K562 (cell line): ENCODE measurements at regions not wholly inside any gene's neighbourhood (a gene's known extent, or its start where the extent isn't known, plus 50 kb on each side); places are given as distances from the start of the nearest gene placed in this dataset.

Experiments used
- ATAC-seq: fragments of 200-7000 bp; cut with Tn5 transposase; 3 replicates; pipeline ENCODE4 v1.9.1; 2020; ENCODE audit warnings: moderate library complexity
- BruUV-seq: library from RNA; stranded (reverse); fragments of 400-500 nt; replicated peaks from 2 replicates; lab custom pipeline; 2021; lab: Mats Ljungman, UMichigan
- CTCF ChIA-PET: fragments of 300-600 bp; formaldehyde crosslinking; extraction: SDS; loops from one replicate; lab custom pipeline; 2021; ENCODE audit warnings: low intra/inter-chr PET ratio; lab: Yijun Ruan, JAX
- POLR2A ChIA-PET: fragments of 300-600, 350-650 bp; sonication (Branson Sonifier 250); formaldehyde crosslinking; extraction: SDS; loops from one replicate; lab custom pipeline; 2021; ENCODE audit warnings: antibody characterized with exemption, inconsistent platforms; lab: Yijun Ruan, JAX
- DNase-seq, 4 experiments: peaks; one replicate each; pipeline versions ENCODE4 v3.0.0 to v3.0.0-alpha.2; 2011 to 2018; ENCODE audit warnings: low spot score in 3 of 4, mixed read lengths in 3 of 4; ENCODE audit errors: extremely low read depth in 1 of 4
- FAIRE-seq: peaks from 2 replicates; lab custom pipeline; 2011; peaks lifted over from hg19 to GRCh38; lab: Jason Lieb, UNC
- H2AFZ ChIP-seq: 2 replicates; pipeline ENCODE4 v1.6.0; 2011; ENCODE audit warnings: low read depth, low read length, control low read depth, inconsistent platforms
- H3K27ac ChIP-seq: fragments of 200-600 bp; 3 replicates; pipeline ENCODE4 v1.8.0; 2011; ENCODE audit warnings: low read depth, mild to moderate bottlenecking, control low read depth, inconsistent platforms, low read length, moderate library complexity, mixed read lengths; ENCODE audit errors: extremely low read depth
- H3K27me3 ChIP-seq, 2 experiments: fragments of 300-600 bp in 1 of 2; 2 replicates in 1 of 2; 3 replicates in 1 of 2; pipeline versions ENCODE4 v1.6.0 to v1.8.0; 2011; ENCODE audit warnings: inconsistent platforms in 2 of 2, low read length in 2 of 2, mild to moderate bottlenecking in 1 of 2, mixed read lengths in 1 of 2, moderate library complexity in 1 of 2; ENCODE audit not compliant: control insufficient read depth in 2 of 2, insufficient read depth in 2 of 2
- H3K36me3 ChIP-seq: fragments of 300-600 bp; 3 replicates; pipeline ENCODE4 v1.8.0; 2011; ENCODE audit warnings: mild to moderate bottlenecking, low read length, inconsistent platforms; ENCODE audit not compliant: control insufficient read depth, insufficient read depth
- H3K4me1 ChIP-seq, 2 experiments: fragments of 200-600 bp in 1 of 2; replicated peaks in 1 of 2; 2 replicates in 1 of 2; 3 replicates in 1 of 2; pipeline versions ENCODE4 v1.5.1 to v1.8.0; 2011; ENCODE audit warnings: inconsistent platforms in 2 of 2, low read length in 2 of 2, mild to moderate bottlenecking in 1 of 2, mixed read lengths in 1 of 2, moderate library complexity in 1 of 2; ENCODE audit not compliant: control insufficient read depth in 2 of 2, insufficient read depth in 2 of 2
- H3K4me2 ChIP-seq: 2 replicates; pipeline ENCODE4 v1.6.1; 2011; ENCODE audit warnings: low read length, control low read depth, inconsistent platforms, mixed read lengths; ENCODE audit not compliant: insufficient read depth
- H3K4me3 ChIP-seq: fragments of 200-600 bp; sonication (generic), shearing (Covaris generic); 2 replicates; pipeline ENCODE4 v1.5.1; 2016; ENCODE audit warnings: control low read depth, inconsistent platforms
- H3K79me2 ChIP-seq: fragments of 200-600 bp; 3 replicates; pipeline ENCODE4 v1.8.0; 2011; ENCODE audit warnings: low read length, inconsistent platforms; ENCODE audit not compliant: control insufficient read depth, insufficient read depth
- H3K9ac ChIP-seq, 2 experiments: 2 replicates each; pipeline versions ENCODE4 v1.6.0 to v1.6.1; 2011; ENCODE audit warnings: low read depth in 2 of 2, low read length in 2 of 2, control low read depth in 1 of 2, inconsistent platforms in 1 of 2, mild to moderate bottlenecking in 1 of 2, mixed read lengths in 1 of 2; ENCODE audit not compliant: insufficient read depth in 1 of 2
- H3K9me1 ChIP-seq: one replicate; pipeline ENCODE4 v1.6.0; 2011; ENCODE audit warnings: inconsistent platforms, mild to moderate bottlenecking, low read length, moderate library complexity; ENCODE audit not compliant: control insufficient read depth, insufficient read depth
- H3K9me3 ChIP-seq: replicated peaks from 2 replicates; pipeline ENCODE4 v1.5.1; 2011; ENCODE audit warnings: low read depth, low read length, inconsistent platforms; ENCODE audit not compliant: control insufficient read depth, insufficient read depth
- H4K20me1 ChIP-seq: replicated peaks from 2 replicates; pipeline ENCODE4 v1.6.1; 2011; ENCODE audit warnings: low read length, inconsistent platforms, mixed read lengths; ENCODE audit not compliant: control insufficient read depth, insufficient read depth
- BRD9 ChIP-seq: fragments of 450-650 bp; IDR thresholded peaks from 2 replicates; pipeline ENCODE4 v1.6.1; 2018; ENCODE audit warnings: low read depth; ENCODE audit not compliant: partially characterized antibody
- CBX3 ChIP-seq, 2 experiments: IDR thresholded peaks; 1 replicate in 1 of 2; 2 replicates in 1 of 2; pipeline ENCODE4 v1.6.1; 2012; ENCODE audit warnings: inconsistent platforms in 2 of 2, low read length in 2 of 2, borderline replicate concordance in 1 of 2, control low read depth in 1 of 2
- DDX20 ChIP-seq: fragments of 450-650 bp; IDR thresholded peaks from 2 replicates; pipeline ENCODE4 v1.6.1; 2016; ENCODE audit warnings: missing genetic modification characterization, low read depth, mild to moderate bottlenecking, missing compliant biosample characterization, moderate library complexity
- FOXJ3 ChIP-seq: sonication (generic); formaldehyde crosslinking; IDR thresholded peaks from 2 replicates; pipeline ENCODE4 v1.4.0; 2020; ENCODE audit warnings: mild to moderate bottlenecking, missing genetic modification reagents
- KDM4B ChIP-seq, 2 experiments: fragments of 450-650 bp in 1 of 2; sonication (generic) in 1 of 2; IDR thresholded peaks; 2 replicates each; pipeline ENCODE4 v1.6.1; 2016 to 2017; ENCODE audit warnings: borderline replicate concordance in 2 of 2, antibody characterized with exemption in 1 of 2, low read depth in 1 of 2, mild to moderate bottlenecking in 1 of 2
- MAZ ChIP-seq, 2 experiments: fragments of 450-650 bp in 1 of 2; sonication (generic) in 1 of 2; formaldehyde crosslinking; IDR thresholded peaks in 1 of 2; conservative IDR thresholded peaks in 1 of 2; 2 replicates each; pipeline versions ENCODE4 v1.4.0 to v1.5.0; 2020; ENCODE audit warnings: mild to moderate bottlenecking in 1 of 2, missing genetic modification reagents in 1 of 2
- MCM5 ChIP-seq: fragments of 450-650 bp; IDR thresholded peaks from 2 replicates; pipeline ENCODE4 v1.6.1; 2016; ENCODE audit warnings: low read depth
- NFE2 ChIP-seq: IDR thresholded peaks from 2 replicates; pipeline ENCODE4 v1.6.1; 2014; ENCODE audit warnings: antibody characterized with exemption, low read depth
- RBM14 ChIP-seq: fragments of 200-400 bp; formaldehyde crosslinking; IDR thresholded peaks from 2 replicates; pipeline ENCODE4 v1.6.1; 2018; ENCODE audit warnings: low read depth, mild to moderate bottlenecking, low read length, moderate library complexity, borderline replicate concordance; ENCODE audit not compliant: insufficient read depth
- TCF7 ChIP-seq: sonication (generic); IDR thresholded peaks from 2 replicates; pipeline ENCODE4 v1.6.1; 2016; ENCODE audit warnings: antibody characterized with exemption, borderline replicate concordance
- ZNF274 ChIP-seq: IDR thresholded peaks from 2 replicates; pipeline ENCODE4 v1.6.1; 2011; ENCODE audit warnings: low read depth, mild to moderate bottlenecking, low read length, moderate library complexity, borderline replicate concordance
- ZNF79 ChIP-seq: fragments of 250-450 bp; sonication (Bioruptor Pico); IDR thresholded peaks from 2 replicates; pipeline ENCODE4 v1.4.0; 2020; ENCODE audit warnings: low read depth, mild to moderate bottlenecking, moderate library complexity
- WGBS: fragments of 100-300 bp; shearing (Covaris generic); methylation state at CpG from one replicate; pipeline ENCODE4 v1.1.6; 2016; ENCODE audit warnings: low coverage, mixed read lengths; ENCODE audit not compliant: insufficient coverage; ENCODE audit errors: missing lambda C conversion rate; 5-methylcytosine and 5-hydroxymethylcytosine counted together
- in situ Hi-C: fragments of 300-500 bp; cut with MboI; formaldehyde crosslinking; loops from 4 replicates; pipeline ENCODE4 v1.15.0; 2018; ENCODE audit warnings: inconsistent platforms, mixed read lengths
- intact Hi-C: fragments of 100-400 bp; cut with micrococcal nuclease; formaldehyde crosslinking; loops from 2 replicates; pipeline ENCODE4 v1.14.2; 2022
- TF ChIP-seq, protein P1 (sequence below): sonication (generic); formaldehyde crosslinking; IDR thresholded peaks from 2 replicates; pipeline ENCODE4 v1.5.0; 2020; ENCODE audit warnings: missing genetic modification reagents
- TF ChIP-seq, protein P2 (sequence below): fragments of 250-450 bp; sonication (Bioruptor Pico); IDR thresholded peaks from 2 replicates; pipeline ENCODE4 v1.8.0; 2021; ENCODE audit warnings: moderate library complexity, mild to moderate bottlenecking, inconsistent platforms

DNA sequence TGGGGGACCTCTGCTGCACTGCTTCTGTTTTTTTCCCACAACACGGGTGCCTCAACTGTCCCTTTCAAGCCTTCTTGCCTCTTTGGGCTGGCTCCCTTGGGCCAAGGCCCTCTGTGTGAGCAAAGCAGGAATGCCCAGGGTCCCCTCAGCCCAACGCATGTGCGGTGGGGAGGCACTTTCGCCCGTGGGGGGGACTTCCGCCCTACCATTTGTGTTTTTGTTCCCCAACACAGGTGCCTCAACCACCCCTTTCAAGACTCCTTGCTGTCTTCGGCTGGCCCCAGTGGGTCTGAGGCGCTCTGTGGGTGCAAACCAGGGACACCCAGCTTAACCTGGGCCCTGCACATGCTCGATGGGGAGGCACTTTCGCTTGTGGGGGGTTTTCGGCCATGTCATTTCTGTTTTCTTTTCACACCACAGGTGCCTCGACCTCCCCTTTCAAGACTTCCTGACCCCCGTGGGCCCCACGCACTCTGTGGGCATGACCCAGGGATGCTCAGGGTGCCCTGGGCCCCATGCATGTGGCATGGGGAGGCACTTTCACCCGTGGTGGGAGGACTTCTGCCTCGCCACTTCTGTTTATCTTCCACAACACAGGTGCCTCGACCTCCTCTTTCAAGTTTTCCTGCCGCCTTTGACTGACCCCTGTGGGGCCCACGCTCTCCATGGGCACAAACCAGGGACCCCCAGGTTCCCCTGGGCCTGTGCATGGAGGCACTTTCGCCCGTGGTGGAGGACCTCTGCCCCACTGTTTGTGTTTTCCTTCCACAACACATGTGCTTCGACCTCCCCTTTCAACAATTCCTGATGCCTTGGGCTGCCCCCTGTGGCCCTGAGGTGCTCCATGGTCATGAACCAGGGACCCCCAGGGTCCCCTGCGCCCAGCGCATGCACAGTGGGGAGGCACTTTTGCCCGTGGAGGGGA, 365.7 kb downstream of the ALG10 start:
- no peaks in the 10 kb centered on the region for H3K9me1 ChIP-seq
- H3K4me2 ChIP-seq: no peak overlapping the region
- ChIA-PET POLR2A (no interaction called here), CTCF (no interaction called here)
- H3K4me3 ChIP-seq: no peak overlapping the region
- peaks cover 3 to 77% of the 10 kb centered on the region in 2 experiments; a peak in 2 of 5 replicates for H3K27me3 ChIP-seq
- H3K9me3 ChIP-seq: no peaks in the 10 kb centered on the region
- in situ Hi-C loops: no loop called here
- no peaks in the 10 kb centered on the region for H4K20me1 ChIP-seq
- no TSS peak for BruUV-seq
- no peak for DNase-seq
- FAIRE-seq: no peak
- no peak for ATAC-seq
- intact Hi-C loops: no loop called here
- peaks cover 0 to 10% of the 10 kb centered on the region in 2 experiments; a peak in 3 of 5 replicates for H3K4me1 ChIP-seq
- H3K79me2 ChIP-seq: no peaks in the 10 kb centered on the region
- WGBS: 7% methylated on average over 24 of the region's 25 CpGs
- H3K9ac ChIP-seq: no peak overlapping the region
- no peak for TF ChIP-seq ZNF79 (CRISPR knock-in tag)
- TF ChIP-seq RBM14: no peak
- no peak for TF ChIP-seq MCM5
- TF ChIP-seq KDM4B (IDR thresholded peaks at IDR 0.05; ENCODE audit: borderline replicate concordance in 2 of 2, low read depth in 1 of 2): no peak
- no peak for TF ChIP-seq DDX20 (tag)
- no peak for TF ChIP-seq ZNF274
- TF ChIP-seq MAZ (CRISPR knock-in tag; conservative IDR thresholded peaks at IDR 0.05 in 1 of 2, IDR thresholded peaks at IDR 0.05 in 1 of 2): no peak
- no peak for TF ChIP-seq BRD9
- no peak for TF ChIP-seq NFE2
- TF ChIP-seq FOXJ3 (CRISPR knock-in tag): no peak
- TF ChIP-seq, protein P1, sequence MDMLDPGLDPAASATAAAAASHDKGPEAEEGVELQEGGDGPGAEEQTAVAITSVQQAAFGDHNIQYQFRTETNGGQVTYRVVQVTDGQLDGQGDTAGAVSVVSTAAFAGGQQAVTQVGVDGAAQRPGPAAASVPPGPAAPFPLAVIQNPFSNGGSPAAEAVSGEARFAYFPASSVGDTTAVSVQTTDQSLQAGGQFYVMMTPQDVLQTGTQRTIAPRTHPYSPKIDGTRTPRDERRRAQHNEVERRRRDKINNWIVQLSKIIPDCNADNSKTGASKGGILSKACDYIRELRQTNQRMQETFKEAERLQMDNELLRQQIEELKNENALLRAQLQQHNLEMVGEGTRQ (CRISPR knock-in tag): no peak
- TF ChIP-seq CBX3 (IDR thresholded peaks at IDR 0.05; ENCODE audit: borderline replicate concordance in 1 of 2, low read length in 2 of 2): no peak
- no peak for TF ChIP-seq TCF7
- TF ChIP-seq, protein P2, sequence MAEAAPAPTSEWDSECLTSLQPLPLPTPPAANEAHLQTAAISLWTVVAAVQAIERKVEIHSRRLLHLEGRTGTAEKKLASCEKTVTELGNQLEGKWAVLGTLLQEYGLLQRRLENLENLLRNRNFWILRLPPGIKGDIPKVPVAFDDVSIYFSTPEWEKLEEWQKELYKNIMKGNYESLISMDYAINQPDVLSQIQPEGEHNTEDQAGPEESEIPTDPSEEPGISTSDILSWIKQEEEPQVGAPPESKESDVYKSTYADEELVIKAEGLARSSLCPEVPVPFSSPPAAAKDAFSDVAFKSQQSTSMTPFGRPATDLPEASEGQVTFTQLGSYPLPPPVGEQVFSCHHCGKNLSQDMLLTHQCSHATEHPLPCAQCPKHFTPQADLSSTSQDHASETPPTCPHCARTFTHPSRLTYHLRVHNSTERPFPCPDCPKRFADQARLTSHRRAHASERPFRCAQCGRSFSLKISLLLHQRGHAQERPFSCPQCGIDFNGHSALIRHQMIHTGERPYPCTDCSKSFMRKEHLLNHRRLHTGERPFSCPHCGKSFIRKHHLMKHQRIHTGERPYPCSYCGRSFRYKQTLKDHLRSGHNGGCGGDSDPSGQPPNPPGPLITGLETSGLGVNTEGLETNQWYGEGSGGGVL (CRISPR knock-in tag): no peak
- no peaks in the 10 kb centered on the region for H3K36me3 ChIP-seq
- H3K27ac ChIP-seq: no peak overlapping the region
- peak overlapping the region; percentile 16; the same call in 1 of the 2 replicates for H2AFZ ChIP-seq
